ENCODE measurements at regions not wholly inside any gene's neighbourhood (a gene's known extent, or its start where the extent isn't known, plus 50 kb on each side); places are given as distances from the start of the nearest gene placed in this dataset.

DNA sequence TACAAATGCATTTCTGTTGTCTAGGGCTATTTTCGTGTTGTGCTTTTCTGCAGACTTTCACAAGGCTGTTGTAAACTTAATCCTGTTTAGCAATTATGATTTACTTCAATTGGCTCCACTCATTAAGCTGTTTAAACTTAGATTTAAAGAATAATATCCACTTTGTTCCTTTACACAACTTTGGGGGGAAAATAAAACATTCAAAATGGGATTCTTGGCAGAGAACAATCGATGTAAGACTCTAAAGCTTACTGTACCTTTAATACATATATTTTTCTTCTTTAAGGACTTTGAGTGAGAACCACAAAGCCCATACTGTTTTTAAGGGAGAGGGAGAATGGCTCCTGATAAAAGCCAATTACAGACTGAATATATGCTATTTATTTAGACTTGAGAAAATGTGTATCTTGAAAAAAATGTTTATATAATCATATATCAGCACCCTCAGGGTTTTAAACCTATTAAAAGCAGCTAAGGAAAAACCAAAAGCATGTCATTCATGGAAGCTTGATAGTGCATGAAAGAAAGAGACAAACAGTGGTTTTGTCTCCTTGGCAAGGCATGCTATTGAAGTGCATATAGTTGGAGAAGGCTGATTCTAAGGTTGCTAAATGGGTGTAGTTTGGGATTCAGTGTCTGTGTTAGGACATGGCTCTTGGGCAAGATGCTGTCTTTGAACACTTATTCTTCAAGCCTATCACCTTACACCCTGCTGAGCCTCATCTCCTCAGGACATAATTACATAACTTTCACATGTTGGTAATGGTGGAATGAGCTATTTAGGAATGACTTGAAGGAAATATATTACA, 293.4 kb upstream of the TBC1D5 start:
- 43 to 73% (median 65%) methylated on average over 2 of the region's 2 CpGs for WGBS, 5 donors
- Histone ChIP-seq H3K27me3 (no peaks in the 10 kb centered on the region), H3K4me3 (no peak overlapping the region), H3K9me3 (no peaks in the 10 kb centered on the region), H3K27ac (no peak overlapping the region), H3K4me1 (no peaks in the 10 kb centered on the region), H3K36me3 (no peaks in the 10 kb centered on the region)
- intact Hi-C loops (cut with DNase I; ENCODE audit: low total_unique reads): no loop called here
- no peak for DNase-seq
- no peak for TF ChIP-seq POLR2A (IDR thresholded peaks at IDR 0.05)
- TF ChIP-seq, protein P1, sequence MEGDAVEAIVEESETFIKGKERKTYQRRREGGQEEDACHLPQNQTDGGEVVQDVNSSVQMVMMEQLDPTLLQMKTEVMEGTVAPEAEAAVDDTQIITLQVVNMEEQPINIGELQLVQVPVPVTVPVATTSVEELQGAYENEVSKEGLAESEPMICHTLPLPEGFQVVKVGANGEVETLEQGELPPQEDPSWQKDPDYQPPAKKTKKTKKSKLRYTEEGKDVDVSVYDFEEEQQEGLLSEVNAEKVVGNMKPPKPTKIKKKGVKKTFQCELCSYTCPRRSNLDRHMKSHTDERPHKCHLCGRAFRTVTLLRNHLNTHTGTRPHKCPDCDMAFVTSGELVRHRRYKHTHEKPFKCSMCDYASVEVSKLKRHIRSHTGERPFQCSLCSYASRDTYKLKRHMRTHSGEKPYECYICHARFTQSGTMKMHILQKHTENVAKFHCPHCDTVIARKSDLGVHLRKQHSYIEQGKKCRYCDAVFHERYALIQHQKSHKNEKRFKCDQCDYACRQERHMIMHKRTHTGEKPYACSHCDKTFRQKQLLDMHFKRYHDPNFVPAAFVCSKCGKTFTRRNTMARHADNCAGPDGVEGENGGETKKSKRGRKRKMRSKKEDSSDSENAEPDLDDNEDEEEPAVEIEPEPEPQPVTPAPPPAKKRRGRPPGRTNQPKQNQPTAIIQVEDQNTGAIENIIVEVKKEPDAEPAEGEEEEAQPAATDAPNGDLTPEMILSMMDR (IDR thresholded peaks at IDR 0.05): no peak

DNA sequence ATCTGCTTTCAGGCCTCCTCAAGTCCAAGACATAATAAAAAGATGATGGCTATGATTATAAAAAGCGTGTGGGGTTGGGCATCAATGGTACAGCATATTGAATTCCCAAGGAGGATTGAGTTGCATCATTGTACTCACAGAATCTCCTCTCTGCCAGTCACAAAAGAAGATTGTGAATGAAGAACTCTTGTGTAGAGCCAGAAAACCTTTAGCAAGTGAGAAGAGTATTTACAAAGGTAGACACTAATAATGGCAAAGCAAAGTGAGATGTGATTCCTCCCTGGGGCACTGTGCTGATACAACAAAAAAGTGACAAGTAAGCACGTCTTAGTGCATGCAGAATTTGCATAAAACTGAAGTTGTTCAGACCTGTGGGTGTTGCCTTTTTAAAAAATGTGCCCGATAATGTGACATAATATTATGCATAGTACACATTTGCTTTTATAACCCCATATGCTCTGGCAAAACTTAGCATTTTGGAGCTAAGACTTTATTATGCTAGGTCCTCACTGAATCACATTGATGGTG, 291.2 kb upstream of the TBC1D5 start:
- H3K4me1 ChIP-seq: no peaks in the 10 kb centered on the region
- no peak overlapping the region for H3K27ac ChIP-seq
- no peak for DNase-seq
- no peaks in the 10 kb centered on the region for H3K27me3 ChIP-seq
- intact Hi-C loops (cut with DNase I; ENCODE audit: low total_unique reads): no loop called here
- WGBS, 5 donors: 80 to 92% (median 87%) methylated on average over 3 of the region's 3 CpGs
- no peak overlapping the region for H3K4me3 ChIP-seq
- no peaks in the 10 kb centered on the region for H3K36me3 ChIP-seq
- no peaks in the 10 kb centered on the region for H3K9me3 ChIP-seq
- TF ChIP-seq EP300 (IDR thresholded peaks at IDR 0.05): no peak
- TF ChIP-seq POLR2A (IDR thresholded peaks at IDR 0.05): no peak
- no peak for TF ChIP-seq POLR2AphosphoS5 (IDR thresholded peaks at IDR 0.05)
- TF ChIP-seq, protein P1 (IDR thresholded peaks at IDR 0.05): no peak

DNA sequence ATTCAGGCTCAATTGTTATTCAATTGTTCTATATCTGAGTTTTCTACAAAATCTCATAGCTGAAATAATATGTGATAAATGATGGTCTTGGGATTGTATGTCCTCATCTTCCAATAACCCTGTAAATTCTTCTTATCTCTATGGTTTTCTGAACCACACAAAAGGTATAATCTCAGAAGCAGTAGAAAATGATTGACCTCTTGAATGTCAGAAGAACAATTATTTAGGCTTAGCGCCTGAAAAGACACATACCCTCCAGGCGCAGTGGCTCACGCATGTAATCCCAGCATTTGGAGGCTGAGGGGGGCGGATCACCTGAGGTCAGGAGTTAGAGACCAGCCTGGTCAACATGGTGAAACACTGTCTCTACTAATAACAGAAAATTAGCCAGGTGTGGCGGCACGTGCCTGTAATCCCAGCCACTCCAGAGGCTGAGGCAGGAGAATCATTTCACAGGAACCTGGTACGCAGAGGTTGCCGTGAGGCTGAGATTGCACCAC, 288.0 kb upstream of the TBC1D5 start:
- H3K36me3 ChIP-seq: no peaks in the 10 kb centered on the region

DNA sequence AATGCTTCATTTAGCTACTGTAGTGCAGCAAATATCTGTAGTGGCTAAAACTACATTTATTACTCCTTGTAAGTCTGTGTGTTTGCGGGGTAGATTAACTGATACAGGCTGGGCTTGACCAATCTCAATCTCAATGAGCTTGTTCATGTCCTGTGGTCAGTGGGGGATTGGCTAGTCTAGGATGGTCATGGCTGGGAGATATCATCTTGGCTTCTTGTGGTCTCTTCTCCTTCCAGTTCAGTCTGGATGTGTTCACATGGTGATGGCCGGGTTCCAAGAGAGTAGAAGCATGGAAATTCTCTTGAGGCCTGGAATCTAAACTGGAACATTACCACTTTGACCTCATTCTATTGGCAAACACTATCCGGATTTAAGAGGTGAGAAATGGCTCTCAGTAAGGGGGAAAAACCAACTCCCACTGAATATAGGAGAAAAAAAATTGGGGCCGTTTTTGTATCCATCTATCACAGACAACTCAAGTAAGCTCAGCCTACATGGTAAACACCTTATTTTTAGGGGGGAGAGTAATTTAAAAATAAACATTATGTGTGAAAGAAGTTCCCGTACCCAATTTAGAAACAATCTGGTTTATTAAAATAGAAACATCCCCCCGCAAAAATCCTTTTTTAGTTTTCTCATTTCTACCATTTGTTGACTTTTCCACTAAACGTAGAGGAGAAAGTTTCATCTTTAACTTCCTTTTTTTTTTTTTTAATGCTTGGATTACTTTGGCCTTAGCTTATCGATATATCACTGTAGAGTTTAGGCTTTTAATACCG, 284.9 kb upstream of the TBC1D5 start:
- 76 to 87% (median 82%) methylated on average over 9 of the region's 9 CpGs for WGBS, 5 donors
- no peak overlapping the region for H3K27ac ChIP-seq
- H3K36me3 ChIP-seq: no peaks in the 10 kb centered on the region
- H3K27me3 ChIP-seq: no peaks in the 10 kb centered on the region
- intact Hi-C loops (cut with DNase I; ENCODE audit: low total_unique reads): no loop called here
- H3K4me1 ChIP-seq: no peaks in the 10 kb centered on the region
- TF ChIP-seq EP300 (IDR thresholded peaks at IDR 0.05): no peak
- TF ChIP-seq, protein P1 (IDR thresholded peaks at IDR 0.05): no peak
- TF ChIP-seq POLR2A (IDR thresholded peaks at IDR 0.05): no peak
- TF ChIP-seq POLR2AphosphoS5 (IDR thresholded peaks at IDR 0.05): no peak
- DNase-seq: no peak
- no peak overlapping the region for H3K4me3 ChIP-seq
- H3K9me3 ChIP-seq: no peaks in the 10 kb centered on the region

More for the DNA sequence above, 288.0 kb upstream of the TBC1D5 start:
- intact Hi-C loops (cut with DNase I; ENCODE audit: low total_unique reads): no loop called here
- H3K9me3 ChIP-seq: no peaks in the 10 kb centered on the region
- WGBS, 5 donors: 84 to 94% (median 90%) methylated on average over 8 of the region's 8 CpGs
- no peak overlapping the region for H3K4me3 ChIP-seq
- H3K27me3 ChIP-seq: no peaks in the 10 kb centered on the region
- no peak for TF ChIP-seq POLR2AphosphoS5 (IDR thresholded peaks at IDR 0.05)
- H3K4me1 ChIP-seq: no peaks in the 10 kb centered on the region
- no peak for DNase-seq
- H3K27ac ChIP-seq: no peak overlapping the region

All from stomach (tissue), 8 donors.